HCT116 (cell line): ENCODE measurements at regions not wholly inside any gene's neighbourhood (a gene's known extent, or its start where the extent isn't known, plus 50 kb on each side); places are given as distances from the start of the nearest gene placed in this dataset.

Experiments
- ATAC-seq: fragments of 200-7000 bp; cut with Tn5 transposase; 2 replicates; pipeline ENCODE4 v1.9.1; 2020; ENCODE audit warnings: mild to moderate bottlenecking, moderate library complexity
- BruUV-seq: library from RNA; stranded (reverse); fragments of 400-500 nt; replicated peaks from 2 replicates; lab custom pipeline; 2021; lab: Mats Ljungman, UMichigan
- CTCF ChIA-PET: fragments of 300-600 bp; sonication (Branson Sonifier 250); formaldehyde crosslinking; loops from one replicate; lab custom pipeline; 2021; ENCODE audit warnings: antibody characterized with exemption; lab: Charles Lee
- POLR2A ChIA-PET: fragments of 300-600, 350-600 bp; sonication (Branson Sonifier 250); formaldehyde crosslinking; loops from one replicate; lab custom pipeline; 2021; ENCODE audit warnings: antibody characterized with exemption; lab: Charles Lee
- RAD21 ChIA-PET, 2 experiments: fragments of 300-600 bp; sonication (Branson Sonifier 250); formaldehyde crosslinking; loops; one replicate each; lab custom pipeline; 2023; ENCODE audit warnings: low total read pairs in 2 of 2; ENCODE audit not compliant: uncharacterized antibody in 2 of 2, unreplicated experiment in 2 of 2, low non-redundant PET in 1 of 2; lab: Charles Lee
- DNase-seq: peaks from one replicate; pipeline ENCODE4 v3.0.0-alpha.2; 2010; ENCODE audit warnings: low read depth, low spot score
- H2AFZ ChIP-seq: fragments of 200-600 bp; shearing (Covaris generic), sonication (generic); 2 replicates; pipeline ENCODE4 v1.6.1; 2017; ENCODE audit warnings: low read depth, mixed run types, mixed read lengths, antibody characterized with exemption, low read length; ENCODE audit not compliant: poor library complexity, severe bottlenecking
- H3K27ac ChIP-seq: 2 replicates; pipeline ENCODE4 v1.5.1; 2012; ENCODE audit warnings: low read depth, low read length
- H3K27me3 ChIP-seq: fragments of 200-600 bp; sonication (generic); 2 replicates; pipeline ENCODE4 v1.6.1; 2016; ENCODE audit warnings: mixed run types, low read length, mixed read lengths; ENCODE audit not compliant: insufficient read depth
- H3K36me3 ChIP-seq, 2 experiments: fragments of 200-500 bp in 1 of 2; fragments of 200-600 bp in 1 of 2; sonication (Bioruptor generic) in 1 of 2; sonication (generic) in 1 of 2; 2 replicates each; pipeline versions ENCODE4 v1.5.1 to v1.6.1; 2014 to 2016; ENCODE audit warnings: low read length in 2 of 2, inconsistent platforms in 1 of 2, mixed read lengths in 1 of 2, mixed run types in 1 of 2; ENCODE audit not compliant: insufficient read depth in 2 of 2, control insufficient read depth in 1 of 2
- H3K4me1 ChIP-seq, 2 experiments: fragments of 200-600 bp in 1 of 2; sonication (generic) in 1 of 2; 2 replicates each; pipeline versions ENCODE4 v1.5.1 to v1.6.1; 2012 to 2017; ENCODE audit warnings: low read length in 2 of 2, inconsistent platforms in 1 of 2, mild to moderate bottlenecking in 1 of 2, mixed read lengths in 1 of 2, mixed run types in 1 of 2, moderate library complexity in 1 of 2; ENCODE audit not compliant: insufficient read depth in 2 of 2, control insufficient read depth in 1 of 2
- H3K4me2 ChIP-seq: fragments of 200-600 bp; sonication (generic); 2 replicates; pipeline ENCODE4 v1.6.1; 2017; ENCODE audit warnings: mixed run types, low read length, mixed read lengths
- H3K4me3 ChIP-seq, 2 experiments: fragments of 200-600 bp in 1 of 2; sonication (generic) in 1 of 2; replicated peaks in 1 of 2; 2 replicates each; pipeline ENCODE4 v1.5.1; 2011 to 2016; ENCODE audit warnings: low read length in 2 of 2, control low read depth in 1 of 2, low read depth in 1 of 2, mild to moderate bottlenecking in 1 of 2, mixed read lengths in 1 of 2, mixed run types in 1 of 2
- H3K79me2 ChIP-seq: fragments of 200-600 bp; sonication (generic); 2 replicates; pipeline ENCODE4 v1.6.1; 2017; ENCODE audit warnings: mild to moderate bottlenecking, mixed run types, low read length, moderate library complexity, mixed read lengths; ENCODE audit not compliant: insufficient read depth
- H3K9ac ChIP-seq: fragments of 200-600 bp; sonication (generic); 2 replicates; pipeline ENCODE4 v1.6.1; 2016; ENCODE audit warnings: low read length, mixed read lengths
- H3K9me2 ChIP-seq: fragments of 200-600 bp; sonication (generic), shearing (Covaris generic); 2 replicates; pipeline ENCODE4 v1.6.1; 2017; ENCODE audit warnings: mixed run types, mild to moderate bottlenecking, moderate library complexity; ENCODE audit not compliant: insufficient read depth
- H3K9me3 ChIP-seq, 2 experiments: fragments of 200-500 bp in 1 of 2; fragments of 200-600 bp in 1 of 2; sonication (Bioruptor generic) in 1 of 2; sonication (generic) in 1 of 2; 2 replicates each; pipeline ENCODE4 v1.6.1; 2014 to 2017; ENCODE audit warnings: low read length in 2 of 2, mixed read lengths in 2 of 2, inconsistent platforms in 1 of 2, low read depth in 1 of 2, mild to moderate bottlenecking in 1 of 2, mixed run types in 1 of 2, moderate library complexity in 1 of 2; ENCODE audit not compliant: control insufficient read depth in 1 of 2, insufficient read depth in 1 of 2
- H4K20me1 ChIP-seq: fragments of 200-600 bp; sonication (generic), shearing (Covaris generic); 2 replicates; pipeline ENCODE4 v1.6.1; 2017; ENCODE audit warnings: mixed run types, mild to moderate bottlenecking, moderate library complexity; ENCODE audit not compliant: insufficient read depth
- CEBPB ChIP-seq: IDR thresholded peaks from 2 replicates; pipeline ENCODE4 v1.6.1; 2012; ENCODE audit warnings: low read depth
- EGR1 ChIP-seq: IDR thresholded peaks from 2 replicates; pipeline ENCODE4 v1.6.1; 2012; ENCODE audit warnings: low read depth
- FOSL1 ChIP-seq: IDR thresholded peaks from 2 replicates; pipeline ENCODE4 v1.6.1; 2012; ENCODE audit warnings: low read depth
- JUND ChIP-seq: IDR thresholded peaks from 2 replicates; pipeline ENCODE4 v1.6.1; 2012
- POLR2A ChIP-seq: IDR thresholded peaks from 2 replicates; pipeline ENCODE4 v1.7.0; 2011; ENCODE audit warnings: borderline replicate concordance; ENCODE audit not compliant: insufficient read depth, insufficient read length; ENCODE audit errors: extremely low read depth
- POLR2AphosphoS5 ChIP-seq: IDR thresholded peaks from 2 replicates; pipeline ENCODE4 v1.6.1; 2011; ENCODE audit warnings: mild to moderate bottlenecking, low read depth, low read length, moderate library complexity
- SIN3A ChIP-seq: IDR thresholded peaks from 2 replicates; pipeline ENCODE4 v1.6.1; 2012; ENCODE audit warnings: low read depth
- SRF ChIP-seq: IDR thresholded peaks from 2 replicates; pipeline ENCODE4 v1.6.1; 2012; ENCODE audit warnings: low read depth
- TCF7L2 ChIP-seq: IDR thresholded peaks from 2 replicates; pipeline ENCODE4 v1.7.0; 2011; ENCODE audit warnings: borderline replicate concordance, inconsistent platforms; ENCODE audit not compliant: insufficient read depth, insufficient read length; ENCODE audit errors: extremely low read depth
- YY1 ChIP-seq: IDR thresholded peaks from 2 replicates; pipeline ENCODE4 v1.6.1; 2011; ENCODE audit warnings: low read length, low read depth, moderate library complexity, mild to moderate bottlenecking; ENCODE audit not compliant: insufficient replicate concordance; ENCODE audit errors: extremely low read depth
- ZNF274 ChIP-seq: fragments of 200-500 bp; sonication (Bioruptor generic); IDR thresholded peaks from 2 replicates; pipeline ENCODE4 v1.6.1; 2014; ENCODE audit warnings: mild to moderate bottlenecking, low read depth, low read length, inconsistent platforms
- intact Hi-C: fragments of 100-400 bp; cut with micrococcal nuclease; formaldehyde crosslinking; loops from 2 replicates; pipeline ENCODE4 v1.10.0; 2022
- TF ChIP-seq, protein P1 (sequence below): IDR thresholded peaks from 2 replicates; pipeline ENCODE4 v1.6.1; 2011; ENCODE audit warnings: mild to moderate bottlenecking, low read length, moderate library complexity; ENCODE audit not compliant: insufficient replicate concordance; ENCODE audit errors: extremely low read depth
- TF ChIP-seq, protein P2 (sequence below), 3 experiments: fragments of 200-600 bp in 1 of 3; sonication (generic) in 1 of 3; IDR thresholded peaks in 2 of 3; conservative IDR thresholded peaks in 1 of 3; 2 replicates each; pipeline ENCODE4 v1.5.1; 2012 to 2017; ENCODE audit warnings: low read depth in 2 of 3, low read length in 2 of 3, antibody characterized with exemption in 1 of 3, borderline replicate concordance in 1 of 3, control low read depth in 1 of 3, mild to moderate bottlenecking in 1 of 3, mixed read lengths in 1 of 3, mixed run types in 1 of 3, moderate library complexity in 1 of 3; ENCODE audit not compliant: insufficient read depth in 1 of 3

DNA sequence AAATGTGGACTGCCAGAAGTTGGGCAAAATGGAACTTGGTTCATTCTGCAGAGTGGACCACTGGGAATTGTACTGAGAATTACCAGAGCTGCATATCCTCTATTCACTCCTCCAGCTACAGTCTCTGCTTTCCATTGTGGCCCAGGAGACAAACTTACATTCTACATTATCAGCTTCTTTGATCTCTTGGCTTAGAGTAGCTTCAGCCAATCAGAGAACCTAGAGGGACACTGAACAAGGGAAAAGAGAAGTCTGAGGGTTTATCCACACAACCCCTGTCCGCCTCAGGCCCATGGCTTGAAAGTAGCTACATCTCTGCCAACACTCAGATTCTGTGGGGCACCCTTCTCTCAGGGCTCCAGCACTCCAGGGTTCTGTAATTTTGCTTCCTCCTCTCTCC, 251.1 kb downstream of the TRIB2 start:
- DNase-seq, result no peak
- no peaks in the 10 kb centered on the region for H3K9me3 ChIP-seq
- intact Hi-C loops, result no loop called here
- TF ChIP-seq POLR2A (no peak), YY1 (no peak), CEBPB (no peak), EGR1 (no peak), SRF (no peak), ZNF274 (no peak), JUND (no peak), POLR2AphosphoS5 (no peak), FOSL1 (no peak), TCF7L2 (no peak), SIN3A (no peak)
- TF ChIP-seq, protein P1, sequence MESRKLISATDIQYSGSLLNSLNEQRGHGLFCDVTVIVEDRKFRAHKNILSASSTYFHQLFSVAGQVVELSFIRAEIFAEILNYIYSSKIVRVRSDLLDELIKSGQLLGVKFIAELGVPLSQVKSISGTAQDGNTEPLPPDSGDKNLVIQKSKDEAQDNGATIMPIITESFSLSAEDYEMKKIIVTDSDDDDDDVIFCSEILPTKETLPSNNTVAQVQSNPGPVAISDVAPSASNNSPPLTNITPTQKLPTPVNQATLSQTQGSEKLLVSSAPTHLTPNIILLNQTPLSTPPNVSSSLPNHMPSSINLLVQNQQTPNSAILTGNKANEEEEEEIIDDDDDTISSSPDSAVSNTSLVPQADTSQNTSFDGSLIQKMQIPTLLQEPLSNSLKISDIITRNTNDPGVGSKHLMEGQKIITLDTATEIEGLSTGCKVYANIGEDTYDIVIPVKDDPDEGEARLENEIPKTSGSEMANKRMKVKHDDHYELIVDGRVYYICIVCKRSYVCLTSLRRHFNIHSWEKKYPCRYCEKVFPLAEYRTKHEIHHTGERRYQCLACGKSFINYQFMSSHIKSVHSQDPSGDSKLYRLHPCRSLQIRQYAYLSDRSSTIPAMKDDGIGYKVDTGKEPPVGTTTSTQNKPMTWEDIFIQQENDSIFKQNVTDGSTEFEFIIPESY, result no peak
- TF ChIP-seq, protein P2, sequence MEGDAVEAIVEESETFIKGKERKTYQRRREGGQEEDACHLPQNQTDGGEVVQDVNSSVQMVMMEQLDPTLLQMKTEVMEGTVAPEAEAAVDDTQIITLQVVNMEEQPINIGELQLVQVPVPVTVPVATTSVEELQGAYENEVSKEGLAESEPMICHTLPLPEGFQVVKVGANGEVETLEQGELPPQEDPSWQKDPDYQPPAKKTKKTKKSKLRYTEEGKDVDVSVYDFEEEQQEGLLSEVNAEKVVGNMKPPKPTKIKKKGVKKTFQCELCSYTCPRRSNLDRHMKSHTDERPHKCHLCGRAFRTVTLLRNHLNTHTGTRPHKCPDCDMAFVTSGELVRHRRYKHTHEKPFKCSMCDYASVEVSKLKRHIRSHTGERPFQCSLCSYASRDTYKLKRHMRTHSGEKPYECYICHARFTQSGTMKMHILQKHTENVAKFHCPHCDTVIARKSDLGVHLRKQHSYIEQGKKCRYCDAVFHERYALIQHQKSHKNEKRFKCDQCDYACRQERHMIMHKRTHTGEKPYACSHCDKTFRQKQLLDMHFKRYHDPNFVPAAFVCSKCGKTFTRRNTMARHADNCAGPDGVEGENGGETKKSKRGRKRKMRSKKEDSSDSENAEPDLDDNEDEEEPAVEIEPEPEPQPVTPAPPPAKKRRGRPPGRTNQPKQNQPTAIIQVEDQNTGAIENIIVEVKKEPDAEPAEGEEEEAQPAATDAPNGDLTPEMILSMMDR (IDR thresholded peaks at IDR 0.05 in 2 of 3, conservative IDR thresholded peaks at IDR 0.05 in 1 of 3; ENCODE audit: borderline replicate concordance in 1 of 3, insufficient read depth in 1 of 3, low read depth in 2 of 3, low read length in 2 of 3), result no peak
- H3K9ac ChIP-seq, result no peak overlapping the region
- H3K36me3 ChIP-seq, result no peaks in the 10 kb centered on the region
- H3K27ac ChIP-seq, result no peak overlapping the region
- ChIA-PET CTCF (no interaction called here), RAD21 (no interaction called here), POLR2A (no interaction called here)
- H3K4me3 ChIP-seq, result no peak overlapping the region
- no peaks in the 10 kb centered on the region for H3K79me2 ChIP-seq
- ATAC-seq, result no peak
- H2AFZ ChIP-seq, result no peak overlapping the region
- BruUV-seq, result no TSS peak
- H4K20me1 ChIP-seq, result no peaks in the 10 kb centered on the region
- H3K4me1 ChIP-seq, result peaks cover 2 to 6% of the 10 kb centered on the region in 2 experiments; a peak in 1 of 4 replicates
- no peaks in the 10 kb centered on the region for H3K9me2 ChIP-seq
- H3K27me3 ChIP-seq, result no peaks in the 10 kb centered on the region
- no peak overlapping the region for H3K4me2 ChIP-seq
